ENCODE measurements at regions not wholly inside any gene's neighbourhood (a gene's known extent, or its start where the extent isn't known, plus 50 kb on each side); places are given as distances from the start of the nearest gene placed in this dataset.
A peak's percentile ranks its signal among the peaks of the same experiment; 100 is the strongest.

- DNase-seq, result peak in 1 of 3 donors; percentile 6
- Mint-ChIP-seq H3K27me3 (ENCODE audit: low read depth in 3 of 3) (peaks cover 0 to 2% (median 0%) of the 10 kb centered on the region in 3 donors), H3K4me1 (no peaks in the 10 kb centered on the region), H3K36me3 (no peaks in the 10 kb centered on the region), H3K9me3 (no peaks in the 10 kb centered on the region), H3K4me3 (peak overlapping the region in 1 of 2 donors; percentile 65), H3K27ac (peak overlapping the region in 1 of 7 donors; percentile 11)
- no peaks in the 10 kb centered on the region for H3K4me1 ChIP-seq (ENCODE audit: control insufficient read depth in 1 of 2, insufficient read depth in 2 of 2, low read length in 2 of 2)
- no peaks in the 10 kb centered on the region for H3K27me3 ChIP-seq (ENCODE audit: control insufficient read depth in 2 of 2, insufficient read depth in 2 of 2, low read length in 2 of 2)
- H3K4me2 ChIP-seq (replicated peaks; ENCODE audit: extremely low read depth, low read length, poor library complexity, severe bottlenecking), result no peak overlapping the region
- no peaks in the 10 kb centered on the region for H3K9me3 ChIP-seq (replicated peaks in 1 of 2; ENCODE audit: control insufficient read depth in 1 of 2, insufficient read depth in 1 of 2, low read length in 2 of 2)
- TF ChIP-seq CTCF (IDR thresholded peaks at IDR 0.05), result no peak
- intact Hi-C loops (cut with micrococcal nuclease), result no loop called here
- 94% methylated on average over 26 of the region's 31 CpGs for WGBS (ENCODE audit: insufficient coverage)
- H3K79me2 ChIP-seq (ENCODE audit: insufficient read depth, low read length), result no peaks in the 10 kb centered on the region
- no peak overlapping the region for H3K27ac ChIP-seq (ENCODE audit: low read depth in 1 of 2, low read length in 2 of 2)
- H3K9ac ChIP-seq (ENCODE audit: insufficient read depth, low read length, poor library complexity, severe bottlenecking), result no peak overlapping the region
- H4K20me1 ChIP-seq (ENCODE audit: insufficient read depth, low read length), result no peaks in the 10 kb centered on the region
- H3K36me3 ChIP-seq (replicated peaks in 1 of 2; ENCODE audit: control insufficient read depth in 1 of 2, insufficient read depth in 2 of 2, low read length in 2 of 2), result no peaks in the 10 kb centered on the region
- peak overlapping the region; percentile 41 for H2AFZ ChIP-seq (ENCODE audit: insufficient read depth, low read depth, low read length, poor library complexity, severe bottlenecking)
- H3K4me3 ChIP-seq (replicated peaks in 1 of 3; ENCODE audit: low read depth in 2 of 3, low read length in 3 of 3), result peak overlapping the region in 2 of 3 experiments; percentile 10 to 38
Observed at GRCh38 chr18:70499218-70499691, 210.4 kb downstream of the SOCS6 start.

- intact Hi-C loops (cut with micrococcal nuclease), result no loop called here
- DNase-seq, result no peak
- Mint-ChIP-seq H3K9me3 (no peaks in the 10 kb centered on the region), H3K36me3 (no peaks in the 10 kb centered on the region), H3K4me1 (no peaks in the 10 kb centered on the region), H3K27me3 (ENCODE audit: low read depth in 3 of 3) (peaks cover 0 to 2% (median 0%) of the 10 kb centered on the region in 3 donors), H3K27ac (no peak overlapping the region), H3K4me3 (no peak overlapping the region)
- H3K79me2 ChIP-seq (ENCODE audit: insufficient read depth, low read length), result no peaks in the 10 kb centered on the region
- no peak overlapping the region for H2AFZ ChIP-seq (ENCODE audit: insufficient read depth, low read depth, low read length, poor library complexity, severe bottlenecking)
- H3K4me2 ChIP-seq (replicated peaks; ENCODE audit: extremely low read depth, low read length, poor library complexity, severe bottlenecking), result no peak overlapping the region
- H3K36me3 ChIP-seq (replicated peaks in 1 of 2; ENCODE audit: control insufficient read depth in 1 of 2, insufficient read depth in 2 of 2, low read length in 2 of 2), result no peaks in the 10 kb centered on the region
- H3K27me3 ChIP-seq (ENCODE audit: control insufficient read depth in 2 of 2, insufficient read depth in 2 of 2, low read length in 2 of 2), result no peaks in the 10 kb centered on the region
- WGBS (ENCODE audit: insufficient coverage), result no CpG with 5 or more reads among the region's 8 CpGs
- H3K27ac ChIP-seq (ENCODE audit: low read depth in 1 of 2, low read length in 2 of 2), result no peak overlapping the region
- H4K20me1 ChIP-seq (ENCODE audit: insufficient read depth, low read length), result no peaks in the 10 kb centered on the region
- H3K9me3 ChIP-seq (replicated peaks in 1 of 2; ENCODE audit: control insufficient read depth in 1 of 2, insufficient read depth in 1 of 2, low read length in 2 of 2), result no peaks in the 10 kb centered on the region
- TF ChIP-seq CTCF (IDR thresholded peaks at IDR 0.05), result no peak
- H3K4me3 ChIP-seq (replicated peaks in 1 of 3; ENCODE audit: low read depth in 2 of 3, low read length in 3 of 3), result no peak overlapping the region
- no peak overlapping the region for H3K9ac ChIP-seq (ENCODE audit: insufficient read depth, low read length, poor library complexity, severe bottlenecking)
- H3K4me1 ChIP-seq (ENCODE audit: control insufficient read depth in 1 of 2, insufficient read depth in 2 of 2, low read length in 2 of 2), result no peaks in the 10 kb centered on the region
Observed at GRCh38 chr18:70496353-70497294, 207.8 kb downstream of the SOCS6 start.

Measured in CD14-positive monocyte (primary cell).